ENCODE measurements at regions not wholly inside any gene's neighbourhood (a gene's known extent, or its start where the extent isn't known, plus 50 kb on each side); places are given as distances from the start of the nearest gene placed in this dataset.
"Not testable (repeated sequence)": the region's sequence is repeated elsewhere in the genome, so short reads cannot be mapped to it uniquely, and the experiment has no call there.

GRCh38 chr2:89145342-89145741 lies 453.9 kb downstream of the RPIA start:
- not testable (repeated sequence) for DNase-seq (ENCODE audit: low read depth, low spot score)

GRCh38 chr2:89148256-89148655 lies 456.8 kb downstream of the RPIA start:
- DNase-seq (ENCODE audit: low read depth, low spot score): not testable (repeated sequence)

GRCh38 chr2:89151699-89152098 lies 460.2 kb downstream of the RPIA start:
- not testable (repeated sequence) for DNase-seq (ENCODE audit: low read depth, low spot score)

GRCh38 chr2:89152501-89152900 lies 461.0 kb downstream of the RPIA start:
- not testable (repeated sequence) for DNase-seq (ENCODE audit: low read depth, low spot score)

- DNase-seq (ENCODE audit: low read depth, low spot score): not testable (repeated sequence)
Measured at GRCh38 chr2:89153210-89153609, 461.7 kb downstream of the RPIA start.

GRCh38 chr2:89154247-89154682 lies 462.8 kb downstream of the RPIA start:
- not testable (repeated sequence) for DNase-seq (ENCODE audit: low read depth, low spot score)

- DNase-seq (ENCODE audit: low read depth, low spot score): not testable (repeated sequence)
Measured at GRCh38 chr2:89160306-89160705, 468.8 kb downstream of the RPIA start.

GRCh38 chr2:89161626-89162025 lies 470.2 kb downstream of the RPIA start:
- DNase-seq (ENCODE audit: low read depth, low spot score): not testable (repeated sequence)

GRCh38 chr2:89170506-89171173 lies 479.2 kb downstream of the RPIA start:
- DNase-seq (ENCODE audit: low read depth, low spot score): not testable (repeated sequence)

- not testable (repeated sequence) for DNase-seq (ENCODE audit: low read depth, low spot score)
Measured at GRCh38 chr2:89171174-89171519, 479.7 kb downstream of the RPIA start.

GRCh38 chr2:89177004-89177403 lies 485.5 kb downstream of the RPIA start:
- not testable (repeated sequence) for DNase-seq (ENCODE audit: low read depth, low spot score)

- not testable (repeated sequence) for DNase-seq (ENCODE audit: low read depth, low spot score)
Measured at GRCh38 chr2:89182221-89182620, 490.7 kb downstream of the RPIA start.

GRCh38 chr2:89184746-89185145 lies 493.3 kb downstream of the RPIA start:
- DNase-seq (ENCODE audit: low read depth, low spot score): not testable (repeated sequence)

GRCh38 chr2:89195636-89196251 lies 504.3 kb downstream of the RPIA start:
- not testable (repeated sequence) for DNase-seq (ENCODE audit: low read depth, low spot score)

GRCh38 chr2:89196719-89197118 lies 505.2 kb downstream of the RPIA start:
- DNase-seq (ENCODE audit: low read depth, low spot score): not testable (repeated sequence)

- not testable (repeated sequence) for DNase-seq (ENCODE audit: low read depth, low spot score)
Measured at GRCh38 chr2:89198026-89198425, 506.6 kb downstream of the RPIA start.

- DNase-seq (ENCODE audit: low read depth, low spot score): not testable (repeated sequence)
Measured at GRCh38 chr2:89199453-89200246, 508.2 kb downstream of the RPIA start.

GRCh38 chr2:89200247-89200527 lies 508.7 kb downstream of the RPIA start:
- DNase-seq (ENCODE audit: low read depth, low spot score): not testable (repeated sequence)

- DNase-seq (ENCODE audit: low read depth, low spot score): not testable (repeated sequence)
Measured at GRCh38 chr2:89202518-89202917, 511.0 kb downstream of the RPIA start.

GRCh38 chr2:89205153-89205552 lies 513.7 kb downstream of the RPIA start:
- DNase-seq (ENCODE audit: low read depth, low spot score): not testable (repeated sequence)

GRCh38 chr2:89208144-89208932 lies 516.9 kb downstream of the RPIA start:
- DNase-seq (ENCODE audit: low read depth, low spot score): not testable (repeated sequence)

GRCh38 chr2:89213151-89213550 lies 521.7 kb downstream of the RPIA start:
- DNase-seq (ENCODE audit: low read depth, low spot score): not testable (repeated sequence)

Data from activated naive CD8-positive, alpha-beta T cell treated with anti-CD3 and anti-CD28 coated beads, Interleukin-2, amount 50 U/mL, for 16 hours (primary cell).